ENCODE measurements at regions not wholly inside any gene's neighbourhood (a gene's known extent, or its start where the extent isn't known, plus 50 kb on each side); places are given as distances from the start of the nearest gene placed in this dataset.

DNA sequence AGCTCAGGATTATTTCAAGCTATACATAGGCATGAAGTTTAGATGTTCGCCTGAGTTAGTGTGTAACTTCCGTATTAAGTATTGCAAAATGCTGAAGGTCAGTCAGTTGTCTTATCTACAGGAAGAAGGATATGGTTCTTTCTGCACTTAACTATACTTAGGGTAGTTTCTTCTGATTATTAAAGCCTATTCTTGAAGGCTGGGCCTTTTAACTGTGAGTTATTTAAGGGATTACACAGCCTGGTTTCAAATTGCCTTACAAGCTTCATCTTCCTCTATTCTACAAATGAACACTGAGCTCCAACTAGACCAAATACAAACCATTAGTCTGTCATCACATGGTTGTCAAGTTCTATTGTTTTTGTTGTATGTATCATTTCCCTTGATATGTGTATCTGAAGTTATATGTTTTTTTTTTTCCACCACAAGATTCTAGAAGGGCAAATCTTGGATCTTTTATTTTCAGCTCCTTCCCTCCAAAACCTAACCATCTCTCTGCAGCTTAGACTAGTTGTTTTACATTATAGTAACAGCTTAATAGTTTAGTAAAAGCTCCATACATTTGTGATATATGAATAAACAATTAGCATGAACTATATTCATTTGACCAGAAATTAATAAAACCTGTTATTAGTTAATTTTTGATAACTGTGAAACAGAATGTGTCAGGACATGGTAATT, 272.9 kb upstream of the KCNMB2 start:
- POLR2A ChIA-PET = no interaction called here
- Histone ChIP-seq H3K79me2 (ENCODE audit: insufficient read depth, low read length) (no peaks in the 10 kb centered on the region), H3K9me3 (ENCODE audit: low read length) (no peaks in the 10 kb centered on the region), H3K4me2 (ENCODE audit: low read depth, low read length) (no peak overlapping the region), H2AFZ (ENCODE audit: low read length) (no peak overlapping the region), H3K27me3 (ENCODE audit: control insufficient read depth in 1 of 2, insufficient read depth in 2 of 2, low read length in 2 of 2) (no peaks in the 10 kb centered on the region), H3K4me1 (ENCODE audit: insufficient read depth, low read length) (no peaks in the 10 kb centered on the region), H4K20me1 (ENCODE audit: insufficient read depth, low read length) (no peaks in the 10 kb centered on the region), H3K27ac (ENCODE audit: extremely low read length, insufficient read depth, low read length) (no peak overlapping the region), H3K9ac (ENCODE audit: insufficient read depth, low read depth, low read length) (no peak overlapping the region), H3K36me3 (replicated peaks in 1 of 2; ENCODE audit: control insufficient read depth in 1 of 2, insufficient read depth in 2 of 2, low read length in 2 of 2) (no peaks in the 10 kb centered on the region), H3K4me3 (replicated peaks in 1 of 3; ENCODE audit: insufficient read depth in 1 of 3, low read depth in 2 of 3, low read length in 3 of 3) (no peak overlapping the region)
- CTCF ChIA-PET (ENCODE audit: low intra/inter-chr PET ratio, low total read pairs) = no interaction called here
- intact Hi-C loops (cut with micrococcal nuclease; ENCODE audit: unreplicated experiment) (no loop called here), in situ Hi-C loops (cut with HindIII; ENCODE audit: extremely low pct_ligation_motif_present, low pct_unique_long_range_greater_than_20kb) (no loop called here)
- no TSS peak for BruUV-seq (replicated peaks)
- TF ChIP-seq CENPX (CRISPR knock-in tag; IDR thresholded peaks at IDR 0.05) = no peak
- no peak for TF ChIP-seq RARG (CRISPR knock-in tag; IDR thresholded peaks at IDR 0.05; ENCODE audit: low read depth)
- FAIRE-seq = no peak
- no peak for DNase-seq (ENCODE audit: low spot score)
- 27% methylated on average over 2 of the region's 2 CpGs for WGBS (ENCODE audit: low lambda C conversion rate)
- no peak for ATAC-seq

DNA sequence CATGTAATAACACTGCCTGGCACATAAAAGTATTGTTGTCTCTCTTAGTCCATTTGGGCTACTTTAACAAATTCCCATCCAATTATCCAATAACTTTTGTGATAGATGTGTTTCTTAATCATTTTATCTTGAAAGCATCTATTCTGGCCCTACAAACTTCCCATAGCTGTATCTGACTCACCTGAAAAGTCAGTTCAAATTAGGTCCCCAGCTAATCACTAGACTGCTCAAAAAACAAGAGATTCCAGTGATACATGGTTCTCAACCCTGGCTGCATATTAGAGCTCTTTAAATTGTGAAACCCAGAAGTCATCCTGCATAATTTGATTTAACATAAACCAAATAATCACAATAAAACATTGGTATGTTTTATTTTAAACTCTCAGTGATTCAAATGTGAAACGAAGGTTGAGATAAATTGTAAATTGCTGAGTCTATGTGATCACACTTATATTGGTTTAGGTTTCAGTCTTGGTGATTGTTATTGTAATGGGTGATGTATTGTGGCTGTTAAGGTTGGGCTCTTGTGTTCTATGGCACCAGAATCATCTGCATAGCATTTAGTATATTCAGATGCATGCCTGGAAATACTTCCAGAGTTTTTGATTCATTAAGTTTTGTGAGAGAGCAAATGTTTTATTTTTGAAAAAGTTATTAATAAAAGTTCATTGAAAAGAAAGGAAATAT, 268.9 kb upstream of the KCNMB2 start:
- intact Hi-C loops (cut with micrococcal nuclease; ENCODE audit: unreplicated experiment) (no loop called here), in situ Hi-C loops (cut with HindIII; ENCODE audit: extremely low pct_ligation_motif_present, low pct_unique_long_range_greater_than_20kb) (no loop called here)
- H3K27me3 ChIP-seq (ENCODE audit: control insufficient read depth in 1 of 2, insufficient read depth in 2 of 2, low read length in 2 of 2) = no peaks in the 10 kb centered on the region
- POLR2A ChIA-PET = no interaction called here
- no peak overlapping the region for H3K27ac ChIP-seq (ENCODE audit: extremely low read length, insufficient read depth, low read length)
- H3K9ac ChIP-seq (ENCODE audit: insufficient read depth, low read depth, low read length) = no peak overlapping the region
- no peak overlapping the region for H3K4me2 ChIP-seq (ENCODE audit: low read depth, low read length)
- FAIRE-seq (no peak), DNase-seq (ENCODE audit: low spot score) (no peak), ATAC-seq (no peak)
- H3K36me3 ChIP-seq (replicated peaks in 1 of 2; ENCODE audit: control insufficient read depth in 1 of 2, insufficient read depth in 2 of 2, low read length in 2 of 2) = no peaks in the 10 kb centered on the region
- H3K4me3 ChIP-seq (replicated peaks in 1 of 3; ENCODE audit: insufficient read depth in 1 of 3, low read depth in 2 of 3, low read length in 3 of 3) = no peak overlapping the region
- no peaks in the 10 kb centered on the region for H3K79me2 ChIP-seq (ENCODE audit: insufficient read depth, low read length)
- no peak overlapping the region for H2AFZ ChIP-seq (ENCODE audit: low read length)
- H3K4me1 ChIP-seq (ENCODE audit: insufficient read depth, low read length) = no peaks in the 10 kb centered on the region
- H4K20me1 ChIP-seq (ENCODE audit: insufficient read depth, low read length) = no peaks in the 10 kb centered on the region
- WGBS (ENCODE audit: low lambda C conversion rate) = 0% methylated on average over 1 of the region's 1 CpG
- CTCF ChIA-PET (ENCODE audit: low intra/inter-chr PET ratio, low total read pairs) = no interaction called here
- no TSS peak for BruUV-seq (replicated peaks)
- no peaks in the 10 kb centered on the region for H3K9me3 ChIP-seq (ENCODE audit: low read length)
- no peak for TF ChIP-seq SNAPC4 (CRISPR knock-in tag; IDR thresholded peaks at IDR 0.05)
- TF ChIP-seq ZNF589 (CRISPR knock-in tag; conservative IDR thresholded peaks at IDR 0.05) = no peak
- no peak for TF ChIP-seq NR2C2 (CRISPR knock-in tag; IDR thresholded peaks at IDR 0.05; ENCODE audit: borderline replicate concordance)
- TF ChIP-seq ISX (CRISPR knock-in tag; conservative IDR thresholded peaks at IDR 0.05) = no peak
- no peak for TF ChIP-seq THAP9 (CRISPR knock-in tag; IDR thresholded peaks at IDR 0.05; ENCODE audit: borderline replicate concordance)
- no peak for TF ChIP-seq SP5 (CRISPR knock-in tag; IDR thresholded peaks at IDR 0.05; ENCODE audit: borderline replicate concordance, low read depth)
- TF ChIP-seq GLI4 (CRISPR knock-in tag; IDR thresholded peaks at IDR 0.05; ENCODE audit: borderline replicate concordance) = no peak
